ENCODE measurements at regions not wholly inside any gene's neighbourhood (a gene's known extent, or its start where the extent isn't known, plus 50 kb on each side); places are given as distances from the start of the nearest gene placed in this dataset.

DNA sequence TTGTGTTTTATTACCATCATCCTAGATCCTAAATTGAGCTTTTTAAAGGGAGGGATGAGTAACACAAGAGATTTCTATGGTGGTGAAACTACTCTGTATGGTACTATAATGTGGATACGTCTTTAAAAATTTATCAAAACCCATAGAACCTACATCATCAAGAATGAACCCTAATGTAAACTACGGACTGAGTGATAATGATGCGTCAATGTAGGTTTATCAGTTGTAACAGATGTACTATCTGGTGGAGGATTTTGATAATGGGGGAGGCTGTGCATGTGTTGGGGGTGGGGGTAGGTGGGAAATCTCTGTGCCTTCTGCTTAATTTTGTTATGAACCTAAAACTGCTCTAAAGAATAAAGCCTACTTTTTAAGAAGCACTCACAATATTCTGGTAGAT is 724.1 kb upstream of the SOX9 start:
- no peaks in the 10 kb centered on the region for H3K27me3 ChIP-seq
- intact Hi-C loops (cut with DNase I) = no loop called here
- TF ChIP-seq, protein P1, sequence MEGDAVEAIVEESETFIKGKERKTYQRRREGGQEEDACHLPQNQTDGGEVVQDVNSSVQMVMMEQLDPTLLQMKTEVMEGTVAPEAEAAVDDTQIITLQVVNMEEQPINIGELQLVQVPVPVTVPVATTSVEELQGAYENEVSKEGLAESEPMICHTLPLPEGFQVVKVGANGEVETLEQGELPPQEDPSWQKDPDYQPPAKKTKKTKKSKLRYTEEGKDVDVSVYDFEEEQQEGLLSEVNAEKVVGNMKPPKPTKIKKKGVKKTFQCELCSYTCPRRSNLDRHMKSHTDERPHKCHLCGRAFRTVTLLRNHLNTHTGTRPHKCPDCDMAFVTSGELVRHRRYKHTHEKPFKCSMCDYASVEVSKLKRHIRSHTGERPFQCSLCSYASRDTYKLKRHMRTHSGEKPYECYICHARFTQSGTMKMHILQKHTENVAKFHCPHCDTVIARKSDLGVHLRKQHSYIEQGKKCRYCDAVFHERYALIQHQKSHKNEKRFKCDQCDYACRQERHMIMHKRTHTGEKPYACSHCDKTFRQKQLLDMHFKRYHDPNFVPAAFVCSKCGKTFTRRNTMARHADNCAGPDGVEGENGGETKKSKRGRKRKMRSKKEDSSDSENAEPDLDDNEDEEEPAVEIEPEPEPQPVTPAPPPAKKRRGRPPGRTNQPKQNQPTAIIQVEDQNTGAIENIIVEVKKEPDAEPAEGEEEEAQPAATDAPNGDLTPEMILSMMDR (IDR thresholded peaks at IDR 0.05) = no peak
- no peak for TF ChIP-seq POLR2AphosphoS5 (IDR thresholded peaks at IDR 0.05)
- no peak for TF ChIP-seq POLR2A (IDR thresholded peaks at IDR 0.05; ENCODE audit: low read depth)
- TF ChIP-seq EP300 (IDR thresholded peaks at IDR 0.05) = no peak
- WGBS = 72% methylated on average over 3 of the region's 3 CpGs
- no peak overlapping the region for H3K27ac ChIP-seq (replicated peaks in 1 of 4)
- no peaks in the 10 kb centered on the region for H3K4me1 ChIP-seq
- no peaks in the 10 kb centered on the region for H3K9me3 ChIP-seq
- no peak overlapping the region for H3K4me3 ChIP-seq
- DNase-seq (ENCODE audit: extremely low spot score) = no peak
- no peaks in the 10 kb centered on the region for H3K36me3 ChIP-seq

DNA sequence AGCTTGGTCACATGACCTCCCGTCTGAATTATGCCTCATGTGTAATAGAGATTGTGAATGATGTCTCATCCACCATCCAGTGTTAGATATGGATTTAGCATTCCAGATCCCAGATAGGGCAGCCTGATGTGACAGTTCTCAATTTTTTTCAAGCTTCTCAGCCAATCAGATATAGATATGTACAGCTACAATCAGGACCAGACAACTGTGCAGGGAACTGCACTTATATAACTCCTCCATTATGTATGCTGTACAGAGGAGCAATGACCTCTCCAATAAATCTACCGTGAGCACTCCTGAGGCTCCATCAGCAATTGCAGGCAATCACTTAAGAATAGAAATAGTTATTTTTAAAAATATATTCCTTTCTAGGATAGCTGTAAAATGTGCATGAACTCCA is 722.8 kb upstream of the SOX9 start:
- intact Hi-C loops (cut with DNase I) = no loop called here
- WGBS = 71% methylated on average over 2 of the region's 2 CpGs
- no peak for TF ChIP-seq EP300 (IDR thresholded peaks at IDR 0.05)
- TF ChIP-seq POLR2A (IDR thresholded peaks at IDR 0.05; ENCODE audit: low read depth) = no peak
- TF ChIP-seq, protein P1 (IDR thresholded peaks at IDR 0.05) = no peak
- no peak for DNase-seq (ENCODE audit: extremely low spot score)
- Histone ChIP-seq H3K4me1 (no peaks in the 10 kb centered on the region), H3K27me3 (no peaks in the 10 kb centered on the region), H3K9me3 (no peaks in the 10 kb centered on the region), H3K27ac (replicated peaks in 1 of 4) (no peak overlapping the region), H3K4me3 (no peak overlapping the region), H3K36me3 (no peaks in the 10 kb centered on the region)

DNA sequence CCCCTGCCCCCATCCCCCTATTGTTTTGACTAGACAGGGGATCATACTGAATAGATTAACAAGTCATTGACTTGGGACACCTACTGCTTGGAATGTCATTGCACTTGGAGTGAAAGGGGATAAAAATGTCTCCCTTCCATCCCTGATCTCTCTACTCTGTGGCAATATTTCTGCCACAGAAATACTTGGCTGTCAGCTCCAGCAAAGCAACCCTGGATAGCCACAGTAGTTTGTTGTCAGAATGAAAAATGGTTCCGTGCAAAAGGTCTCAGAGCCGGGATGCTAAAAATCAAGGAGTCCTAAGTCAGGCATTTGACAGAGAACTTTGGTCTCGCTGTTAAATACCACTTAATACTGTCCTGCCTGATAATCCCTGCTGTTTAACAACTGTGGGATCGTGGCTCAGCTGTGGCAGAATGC is 722.0 kb upstream of the SOX9 start:
- H3K9me3 ChIP-seq = no peaks in the 10 kb centered on the region
- H3K27me3 ChIP-seq = no peaks in the 10 kb centered on the region
- TF ChIP-seq EP300 (IDR thresholded peaks at IDR 0.05) (no peak), POLR2A (IDR thresholded peaks at IDR 0.05; ENCODE audit: low read depth) (no peak), POLR2AphosphoS5 (IDR thresholded peaks at IDR 0.05) (no peak)
- TF ChIP-seq, protein P1 (IDR thresholded peaks at IDR 0.05) = no peak
- H3K4me3 ChIP-seq = no peak overlapping the region
- 36% methylated on average over 4 of the region's 4 CpGs for WGBS
- no peak for DNase-seq (ENCODE audit: extremely low spot score)
- intact Hi-C loops (cut with DNase I) = no loop called here
- H3K36me3 ChIP-seq = no peaks in the 10 kb centered on the region
- H3K27ac ChIP-seq (replicated peaks in 1 of 4) = no peak overlapping the region
- no peaks in the 10 kb centered on the region for H3K4me1 ChIP-seq

DNA sequence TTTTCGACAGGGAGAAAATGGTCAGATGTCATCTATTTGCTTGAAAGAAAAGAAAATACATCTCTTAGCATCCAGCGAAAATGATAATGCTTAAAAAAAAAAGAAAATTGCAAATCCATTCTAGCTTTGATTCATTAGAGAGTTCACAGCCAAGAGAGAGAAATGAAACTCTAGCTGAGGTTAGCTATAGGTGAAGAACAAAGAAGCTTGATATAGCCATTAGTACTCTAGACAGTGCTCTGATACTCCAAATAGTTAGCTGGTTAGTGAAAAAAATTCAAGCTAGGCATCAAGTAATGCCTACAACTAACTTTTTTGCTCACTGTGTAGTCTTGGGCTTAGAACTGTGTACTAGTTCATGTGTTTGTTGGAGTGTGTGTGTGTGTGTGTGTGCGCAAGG is 721.6 kb upstream of the SOX9 start:
- WGBS = 45% methylated on average over 3 of the region's 3 CpGs
- Histone ChIP-seq H3K27ac (replicated peaks in 1 of 4) (no peak overlapping the region), H3K4me1 (no peaks in the 10 kb centered on the region), H3K36me3 (no peaks in the 10 kb centered on the region), H3K4me3 (no peak overlapping the region), H3K9me3 (no peaks in the 10 kb centered on the region), H3K27me3 (no peaks in the 10 kb centered on the region)
- intact Hi-C loops (cut with DNase I) = no loop called here
- no peak for DNase-seq (ENCODE audit: extremely low spot score)
- no peak for TF ChIP-seq POLR2AphosphoS5 (IDR thresholded peaks at IDR 0.05)
- no peak for TF ChIP-seq POLR2A (IDR thresholded peaks at IDR 0.05; ENCODE audit: low read depth)
- TF ChIP-seq, protein P1 (IDR thresholded peaks at IDR 0.05) = no peak
- TF ChIP-seq EP300 (IDR thresholded peaks at IDR 0.05) = no peak

DNA sequence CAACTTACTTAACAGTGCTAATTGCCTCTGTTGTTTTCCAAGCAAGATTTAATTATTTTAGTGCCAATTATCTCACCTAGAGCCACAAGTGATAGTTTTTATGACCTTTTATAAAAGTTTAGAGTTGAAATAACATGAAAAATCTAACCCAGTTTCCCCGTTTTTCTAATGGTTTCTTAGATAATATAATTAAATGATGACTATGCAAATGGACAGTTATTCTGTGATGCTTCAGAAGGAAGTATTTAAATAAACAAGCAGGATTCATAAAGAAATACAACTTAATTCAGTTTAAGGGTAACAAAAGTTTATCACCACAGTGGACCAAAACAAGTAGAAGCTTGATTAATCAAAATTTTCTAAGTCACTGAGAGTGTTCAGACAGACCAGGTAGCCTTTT is 721.2 kb upstream of the SOX9 start:
- Histone ChIP-seq H3K4me1 (no peaks in the 10 kb centered on the region), H3K27ac (replicated peaks in 1 of 4) (no peak overlapping the region), H3K27me3 (no peaks in the 10 kb centered on the region), H3K4me3 (no peak overlapping the region), H3K36me3 (no peaks in the 10 kb centered on the region), H3K9me3 (no peaks in the 10 kb centered on the region)
- TF ChIP-seq, protein P1 (IDR thresholded peaks at IDR 0.05) = no peak
- intact Hi-C loops (cut with DNase I) = no loop called here
- WGBS = 74% methylated on average over 1 of the region's 1 CpG
- DNase-seq (ENCODE audit: extremely low spot score) = no peak
